ENCODE measurements at regions not wholly inside any gene's neighbourhood (a gene's known extent, or its start where the extent isn't known, plus 50 kb on each side); places are given as distances from the start of the nearest gene placed in this dataset.

DNA sequence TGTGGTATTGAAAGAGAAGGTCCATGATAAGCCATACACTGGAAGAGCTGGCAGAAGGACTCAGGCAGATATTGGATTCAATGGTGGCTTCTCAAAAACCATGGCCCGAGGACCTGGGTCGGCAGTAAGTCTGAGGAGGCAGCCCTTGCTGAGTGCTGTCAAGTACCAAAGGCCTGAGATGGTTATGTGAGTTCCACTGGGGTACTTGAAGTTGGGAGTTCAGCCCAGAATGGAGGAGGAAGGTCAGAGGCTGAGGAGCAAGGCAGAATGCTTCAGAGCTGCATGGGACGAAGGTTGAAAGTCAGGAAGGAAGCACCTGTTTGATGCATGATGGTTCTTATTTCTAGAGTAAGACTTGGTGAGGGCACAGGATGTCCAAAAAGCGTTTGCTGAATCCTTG is 194.9 kb downstream of the DIRAS2 start:
- H3F3A ChIP-seq (ENCODE audit: insufficient read depth, low read length) = no peaks in the 10 kb centered on the region
- H3K4me1 ChIP-seq (ENCODE audit: insufficient read depth, low read length, severe bottlenecking) = no peaks in the 10 kb centered on the region
- no peak for TF ChIP-seq EZH2 (IDR thresholded peaks at IDR 0.05; ENCODE audit: borderline replicate concordance, low read length)
- TF ChIP-seq, protein P1, sequence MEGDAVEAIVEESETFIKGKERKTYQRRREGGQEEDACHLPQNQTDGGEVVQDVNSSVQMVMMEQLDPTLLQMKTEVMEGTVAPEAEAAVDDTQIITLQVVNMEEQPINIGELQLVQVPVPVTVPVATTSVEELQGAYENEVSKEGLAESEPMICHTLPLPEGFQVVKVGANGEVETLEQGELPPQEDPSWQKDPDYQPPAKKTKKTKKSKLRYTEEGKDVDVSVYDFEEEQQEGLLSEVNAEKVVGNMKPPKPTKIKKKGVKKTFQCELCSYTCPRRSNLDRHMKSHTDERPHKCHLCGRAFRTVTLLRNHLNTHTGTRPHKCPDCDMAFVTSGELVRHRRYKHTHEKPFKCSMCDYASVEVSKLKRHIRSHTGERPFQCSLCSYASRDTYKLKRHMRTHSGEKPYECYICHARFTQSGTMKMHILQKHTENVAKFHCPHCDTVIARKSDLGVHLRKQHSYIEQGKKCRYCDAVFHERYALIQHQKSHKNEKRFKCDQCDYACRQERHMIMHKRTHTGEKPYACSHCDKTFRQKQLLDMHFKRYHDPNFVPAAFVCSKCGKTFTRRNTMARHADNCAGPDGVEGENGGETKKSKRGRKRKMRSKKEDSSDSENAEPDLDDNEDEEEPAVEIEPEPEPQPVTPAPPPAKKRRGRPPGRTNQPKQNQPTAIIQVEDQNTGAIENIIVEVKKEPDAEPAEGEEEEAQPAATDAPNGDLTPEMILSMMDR (IDR thresholded peaks at IDR 0.05; ENCODE audit: low read length) = no peak
- H3K27me3 ChIP-seq (ENCODE audit: insufficient read depth, low read length) = no peaks in the 10 kb centered on the region
- no peaks in the 10 kb centered on the region for H3K9me2 ChIP-seq (ENCODE audit: low read depth, low read length)
- no peak overlapping the region for H2AFZ ChIP-seq (ENCODE audit: low read length)
- no peaks in the 10 kb centered on the region for H3K9me3 ChIP-seq (ENCODE audit: low read length)
- H4K20me1 ChIP-seq (ENCODE audit: insufficient read depth, low read length) = no peaks in the 10 kb centered on the region
- H3K9ac ChIP-seq (ENCODE audit: low read length) = no peak overlapping the region
- no peak overlapping the region for H3K27ac ChIP-seq (ENCODE audit: low read depth, low read length, poor library complexity, severe bottlenecking)
- no peaks in the 10 kb centered on the region for H3K79me2 ChIP-seq (ENCODE audit: insufficient read depth, low read length)
- no peak overlapping the region for H3K4me2 ChIP-seq (ENCODE audit: low read length)
- H3K36me3 ChIP-seq (ENCODE audit: insufficient read depth, low read length) = no peaks in the 10 kb centered on the region
- no peak overlapping the region for H3K4me3 ChIP-seq (ENCODE audit: low read depth, low read length, poor library complexity, severe bottlenecking)

DNA sequence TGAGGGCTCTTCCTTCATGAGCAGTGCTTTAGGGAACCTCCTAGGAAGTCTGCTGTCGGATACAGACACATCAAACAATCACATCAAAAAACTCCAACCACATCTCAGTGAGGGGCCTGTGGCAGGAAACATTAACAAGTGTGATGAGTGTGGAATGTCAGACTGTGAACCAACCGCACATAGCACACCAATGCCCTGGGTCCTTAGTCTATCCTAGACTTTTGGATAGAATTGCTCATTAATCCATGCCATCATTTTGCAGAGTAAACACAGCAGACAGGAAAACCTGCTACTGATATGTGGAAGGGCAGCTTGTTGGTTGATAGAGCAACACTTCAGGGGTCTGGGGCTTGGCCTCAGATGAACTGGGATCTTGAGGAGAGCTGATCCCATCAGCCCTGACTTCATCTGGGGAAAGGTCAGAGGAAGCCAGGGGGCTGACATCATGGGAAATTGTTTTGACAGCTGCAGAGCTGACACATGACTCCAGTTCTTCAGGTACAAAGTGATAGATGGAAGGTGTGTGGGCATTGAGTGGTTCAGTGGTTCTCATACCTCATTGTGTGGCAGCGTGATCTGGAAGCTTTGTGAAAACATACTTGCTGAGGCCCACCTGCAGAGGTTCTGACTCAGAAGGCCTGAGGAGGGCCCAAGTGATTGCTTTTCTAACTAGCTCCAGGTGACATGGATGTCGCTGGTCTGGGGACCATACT is 193.3 kb downstream of the DIRAS2 start:
- no peaks in the 10 kb centered on the region for H3F3A ChIP-seq (ENCODE audit: insufficient read depth, low read length)
- no peak overlapping the region for H3K4me2 ChIP-seq (ENCODE audit: low read length)
- no peak overlapping the region for H2AFZ ChIP-seq (ENCODE audit: low read length)
- no peaks in the 10 kb centered on the region for H3K79me2 ChIP-seq (ENCODE audit: insufficient read depth, low read length)
- no peaks in the 10 kb centered on the region for H3K9me2 ChIP-seq (ENCODE audit: low read depth, low read length)
- no peaks in the 10 kb centered on the region for H3K4me1 ChIP-seq (ENCODE audit: insufficient read depth, low read length, severe bottlenecking)
- no peak overlapping the region for H3K27ac ChIP-seq (ENCODE audit: low read depth, low read length, poor library complexity, severe bottlenecking)
- H3K9me3 ChIP-seq (ENCODE audit: low read length) = no peaks in the 10 kb centered on the region
- H3K36me3 ChIP-seq (ENCODE audit: insufficient read depth, low read length) = no peaks in the 10 kb centered on the region
- no peaks in the 10 kb centered on the region for H4K20me1 ChIP-seq (ENCODE audit: insufficient read depth, low read length)
- H3K9ac ChIP-seq (ENCODE audit: low read length) = no peak overlapping the region
- no peaks in the 10 kb centered on the region for H3K27me3 ChIP-seq (ENCODE audit: insufficient read depth, low read length)
- no peak overlapping the region for H3K4me3 ChIP-seq (ENCODE audit: low read depth, low read length, poor library complexity, severe bottlenecking)
- no peak for TF ChIP-seq EZH2 (IDR thresholded peaks at IDR 0.05; ENCODE audit: borderline replicate concordance, low read length)
- TF ChIP-seq, protein P1 (IDR thresholded peaks at IDR 0.05; ENCODE audit: low read length) = no peak

DNA sequence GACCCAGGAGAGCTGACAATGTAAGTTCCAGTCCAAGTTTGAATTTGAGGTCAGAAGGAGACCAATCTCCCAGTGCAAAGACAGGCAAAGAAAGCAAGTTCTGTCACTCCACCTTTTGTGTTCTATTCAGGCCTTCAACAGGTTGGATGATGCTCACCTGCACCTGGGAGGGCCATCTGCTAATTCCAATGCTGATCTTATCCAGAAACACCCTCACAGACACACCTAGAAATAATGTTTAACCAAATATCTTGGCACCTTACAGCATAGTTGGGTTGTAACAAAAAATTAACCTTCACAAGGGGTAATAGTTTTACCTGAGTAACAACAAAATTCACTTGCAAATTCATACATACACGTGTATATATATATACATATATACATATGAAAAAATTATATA is 190.8 kb downstream of the DIRAS2 start:
- Histone ChIP-seq H3K9ac (ENCODE audit: low read length) (no peak overlapping the region), H3K9me3 (ENCODE audit: low read length) (no peaks in the 10 kb centered on the region), H3K27me3 (ENCODE audit: insufficient read depth, low read length) (no peaks in the 10 kb centered on the region), H3K4me2 (ENCODE audit: low read length) (no peak overlapping the region), H4K20me1 (ENCODE audit: insufficient read depth, low read length) (no peaks in the 10 kb centered on the region), H2AFZ (ENCODE audit: low read length) (no peak overlapping the region), H3K4me3 (ENCODE audit: low read depth, low read length, poor library complexity, severe bottlenecking) (no peak overlapping the region), H3K4me1 (ENCODE audit: insufficient read depth, low read length, severe bottlenecking) (no peaks in the 10 kb centered on the region), H3K36me3 (ENCODE audit: insufficient read depth, low read length) (no peaks in the 10 kb centered on the region), H3K79me2 (ENCODE audit: insufficient read depth, low read length) (no peaks in the 10 kb centered on the region), H3F3A (ENCODE audit: insufficient read depth, low read length) (no peaks in the 10 kb centered on the region), H3K27ac (ENCODE audit: low read depth, low read length, poor library complexity, severe bottlenecking) (no peak overlapping the region), H3K9me2 (ENCODE audit: low read depth, low read length) (no peaks in the 10 kb centered on the region)
- no peak for TF ChIP-seq EZH2 (IDR thresholded peaks at IDR 0.05; ENCODE audit: borderline replicate concordance, low read length)
- TF ChIP-seq, protein P1 (IDR thresholded peaks at IDR 0.05; ENCODE audit: low read length) = no peak

Measured in OCI-LY1 (cell line).